Activated CD4-positive, alpha-beta memory T cell treated with anti-CD3 and anti-CD28 coated beads, Interleukin-2, amount 10 ng/mL, durations not matched to agents 7 days and 5 days (primary cell): ENCODE measurements at regions not wholly inside any gene's neighbourhood (a gene's known extent, or its start where the extent isn't known, plus 50 kb on each side); places are given as distances from the start of the nearest gene placed in this dataset.
"Not testable (repeated sequence)": the region's sequence is repeated elsewhere in the genome, so short reads cannot be mapped to it uniquely, and the experiment has no call there.

Experiments used
- CTCF ChIA-PET: fragments of 350-600 bp; sonication (Branson Sonifier 250); formaldehyde crosslinking; loops from one replicate; lab custom pipeline; 2021; ENCODE audit warnings: antibody characterized with exemption, inconsistent platforms; lab: Charles Lee
- POLR2A ChIA-PET: fragments of 350-600 bp; sonication (Branson Sonifier 250); formaldehyde crosslinking; loops from one replicate; lab custom pipeline; 2021; ENCODE audit warnings: antibody characterized with exemption; lab: Charles Lee
- DNase-seq: peaks from one replicate; pipeline ENCODE4 v3.0.0-alpha.2; 2020
- H3K27ac Mint-ChIP-seq: one replicate; pipeline ENCODE4 v1.8.0; 2021; ENCODE audit warnings: mild to moderate bottlenecking, mixed read lengths
- H3K27me3 Mint-ChIP-seq: one replicate; pipeline ENCODE4 v1.8.0; 2021; ENCODE audit warnings: mixed read lengths
- H3K36me3 Mint-ChIP-seq: one replicate; pipeline ENCODE4 v1.8.0; 2021; ENCODE audit warnings: low read depth, mixed read lengths
- H3K4me1 Mint-ChIP-seq: one replicate; pipeline ENCODE4 v1.8.0; 2021; ENCODE audit warnings: mixed read lengths
- H3K4me3 Mint-ChIP-seq: one replicate; pipeline ENCODE4 v1.8.0; 2021; ENCODE audit warnings: mild to moderate bottlenecking, mixed read lengths
- H3K9me3 Mint-ChIP-seq: one replicate; pipeline ENCODE4 v1.8.0; 2021; ENCODE audit warnings: mixed read lengths

GRCh38 chr7:119888251-119888650 lies 384.7 kb upstream of the KCND2 start:
- H3K4me1 Mint-ChIP-seq, result no peaks in the 10 kb centered on the region
- ChIA-PET CTCF (no interaction called here), POLR2A (no interaction called here)
- no peak overlapping the region for H3K4me3 Mint-ChIP-seq
- no peak overlapping the region for H3K27ac Mint-ChIP-seq
- no peak for DNase-seq
- peaks cover 12% of the 10 kb centered on the region for H3K9me3 Mint-ChIP-seq
- H3K36me3 Mint-ChIP-seq, result no peaks in the 10 kb centered on the region
- no peaks in the 10 kb centered on the region for H3K27me3 Mint-ChIP-seq

- no peaks in the 10 kb centered on the region for H3K27me3 Mint-ChIP-seq
- H3K36me3 Mint-ChIP-seq, result no peaks in the 10 kb centered on the region
- no peak overlapping the region for H3K4me3 Mint-ChIP-seq
- POLR2A ChIA-PET, result no interaction called here
- DNase-seq, result no peak
- CTCF ChIA-PET, result no interaction called here
- peaks cover 11% of the 10 kb centered on the region for H3K9me3 Mint-ChIP-seq
- H3K4me1 Mint-ChIP-seq, result no peaks in the 10 kb centered on the region
- H3K27ac Mint-ChIP-seq, result no peak overlapping the region
Measured at GRCh38 chr7:119890631-119891030, 382.3 kb upstream of the KCND2 start.

- Mint-ChIP-seq H3K36me3 (no peaks in the 10 kb centered on the region), H3K4me3 (no peak overlapping the region), H3K27me3 (no peaks in the 10 kb centered on the region), H3K27ac (no peak overlapping the region), H3K4me1 (no peaks in the 10 kb centered on the region), H3K9me3 (peaks cover 16% of the 10 kb centered on the region)
- DNase-seq, result no peak
- ChIA-PET CTCF (no interaction called here), POLR2A (no interaction called here)
Measured at GRCh38 chr7:119895320-119895719, 377.7 kb upstream of the KCND2 start.

GRCh38 chr7:119896386-119896785 lies 376.6 kb upstream of the KCND2 start:
- ChIA-PET CTCF (no interaction called here), POLR2A (no interaction called here)
- Mint-ChIP-seq H3K27ac (no peak overlapping the region), H3K27me3 (no peaks in the 10 kb centered on the region), H3K9me3 (peaks cover 16% of the 10 kb centered on the region), H3K4me1 (no peaks in the 10 kb centered on the region), H3K36me3 (no peaks in the 10 kb centered on the region), H3K4me3 (no peak overlapping the region)
- no peak for DNase-seq

GRCh38 chr7:119900996-119901672 lies 371.8 kb upstream of the KCND2 start:
- H3K27ac Mint-ChIP-seq, result no peak overlapping the region
- H3K27me3 Mint-ChIP-seq, result no peaks in the 10 kb centered on the region
- no peaks in the 10 kb centered on the region for H3K4me1 Mint-ChIP-seq
- H3K9me3 Mint-ChIP-seq, result peaks cover 11% of the 10 kb centered on the region
- no peak overlapping the region for H3K4me3 Mint-ChIP-seq
- CTCF ChIA-PET, result no interaction called here
- no peak for DNase-seq
- POLR2A ChIA-PET, result no interaction called here
- no peaks in the 10 kb centered on the region for H3K36me3 Mint-ChIP-seq

DNA sequence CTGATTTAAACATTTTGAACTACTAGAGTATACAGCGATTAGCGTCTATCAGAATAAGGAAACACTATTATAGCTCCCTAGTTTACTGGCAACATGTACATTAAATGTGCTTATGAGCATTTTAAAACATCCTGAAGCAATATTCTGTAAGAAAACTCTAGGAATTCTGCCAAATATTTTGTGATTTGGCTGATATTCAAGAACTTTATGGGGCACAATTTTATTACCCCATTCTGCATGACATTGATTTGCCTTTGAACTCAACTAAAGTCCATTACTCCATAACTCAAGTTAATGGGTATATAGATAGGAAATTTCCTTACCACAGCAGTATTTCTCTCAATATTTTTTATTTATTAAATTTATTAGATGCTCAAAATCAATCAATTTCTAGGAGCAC lies 369.9 kb upstream of the KCND2 start:
- Mint-ChIP-seq H3K4me3 (no peak overlapping the region), H3K9me3 (peaks cover 14% of the 10 kb centered on the region), H3K27ac (no peak overlapping the region), H3K36me3 (no peaks in the 10 kb centered on the region), H3K4me1 (no peaks in the 10 kb centered on the region), H3K27me3 (no peaks in the 10 kb centered on the region)
- POLR2A ChIA-PET, result no interaction called here
- CTCF ChIA-PET, result no interaction called here
- no peak for DNase-seq

DNA sequence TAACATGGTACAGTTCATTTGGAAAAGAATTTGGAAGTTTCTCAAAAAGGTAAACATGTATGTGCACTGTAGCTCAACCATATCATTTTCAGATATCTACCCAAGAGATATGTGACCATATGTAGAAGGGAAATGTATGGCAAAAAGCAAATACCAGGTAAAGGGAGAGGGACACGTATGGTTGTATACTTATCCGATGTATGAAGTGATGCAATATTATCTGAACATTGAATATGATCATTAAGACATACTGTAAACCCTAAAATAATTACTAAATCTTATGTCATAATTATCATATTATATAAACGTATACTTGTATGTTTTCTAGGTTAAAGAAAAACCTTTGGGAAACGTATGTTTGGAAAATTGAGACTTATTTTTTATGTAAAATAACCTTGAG lies 367.5 kb upstream of the KCND2 start:
- Mint-ChIP-seq H3K36me3 (no peaks in the 10 kb centered on the region), H3K9me3 (peaks cover 14% of the 10 kb centered on the region), H3K27ac (no peak overlapping the region), H3K27me3 (no peaks in the 10 kb centered on the region), H3K4me3 (no peak overlapping the region), H3K4me1 (no peaks in the 10 kb centered on the region)
- ChIA-PET POLR2A (no interaction called here), CTCF (no interaction called here)
- no peak for DNase-seq

GRCh38 chr7:119908948-119909347 lies 364.0 kb upstream of the KCND2 start:
- H3K4me3 Mint-ChIP-seq, result no peak overlapping the region
- no peak for DNase-seq
- H3K36me3 Mint-ChIP-seq, result no peaks in the 10 kb centered on the region
- H3K4me1 Mint-ChIP-seq, result no peaks in the 10 kb centered on the region
- peaks cover 16% of the 10 kb centered on the region for H3K9me3 Mint-ChIP-seq
- H3K27me3 Mint-ChIP-seq, result no peaks in the 10 kb centered on the region
- H3K27ac Mint-ChIP-seq, result no peak overlapping the region
- ChIA-PET POLR2A (no interaction called here), CTCF (no interaction called here)

GRCh38 chr7:119914119-119914518 lies 358.9 kb upstream of the KCND2 start:
- H3K4me3 Mint-ChIP-seq, H3K4me1 Mint-ChIP-seq, H3K36me3 Mint-ChIP-seq, DNase-seq, POLR2A ChIA-PET, CTCF ChIA-PET, H3K27ac Mint-ChIP-seq, H3K27me3 Mint-ChIP-seq: not testable (repeated sequence)
- peaks cover 11% of the 10 kb centered on the region for H3K9me3 Mint-ChIP-seq

GRCh38 chr7:119916501-119916900 lies 356.5 kb upstream of the KCND2 start:
- H3K27me3 Mint-ChIP-seq, result no peaks in the 10 kb centered on the region
- H3K4me1 Mint-ChIP-seq, result no peaks in the 10 kb centered on the region
- peaks cover 9% of the 10 kb centered on the region for H3K9me3 Mint-ChIP-seq
- POLR2A ChIA-PET, result no interaction called here
- no peak overlapping the region for H3K4me3 Mint-ChIP-seq
- no peak overlapping the region for H3K27ac Mint-ChIP-seq
- H3K36me3 Mint-ChIP-seq, result no peaks in the 10 kb centered on the region
- DNase-seq, result no peak
- CTCF ChIA-PET, result no interaction called here

GRCh38 chr7:119918185-119918584 lies 354.8 kb upstream of the KCND2 start:
- POLR2A ChIA-PET, result no interaction called here
- CTCF ChIA-PET, result no interaction called here
- no peak overlapping the region for H3K4me3 Mint-ChIP-seq

DNA sequence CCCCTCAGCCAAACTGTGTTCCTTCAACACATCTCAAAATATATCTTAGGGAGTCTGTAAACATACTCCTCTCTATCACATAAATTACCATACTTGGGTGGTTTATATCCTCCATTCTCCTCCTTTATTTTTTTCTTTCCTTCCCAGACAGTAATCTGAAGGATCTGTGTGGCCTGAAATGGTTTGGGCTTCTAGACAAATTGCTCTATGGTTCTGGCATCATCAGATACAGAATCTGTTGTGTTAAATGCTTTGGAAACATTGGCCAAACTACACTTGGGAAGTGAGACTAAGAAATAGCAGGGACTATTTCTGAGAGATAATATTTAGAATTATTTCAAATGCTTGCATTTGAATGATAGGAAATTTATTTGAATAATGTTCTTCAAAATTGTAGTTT lies 353.0 kb upstream of the KCND2 start:
- ChIA-PET POLR2A (no interaction called here), CTCF (no interaction called here)
- Mint-ChIP-seq H3K4me1 (no peaks in the 10 kb centered on the region), H3K27me3 (no peaks in the 10 kb centered on the region), H3K27ac (no peak overlapping the region), H3K4me3 (no peak overlapping the region), H3K36me3 (no peaks in the 10 kb centered on the region), H3K9me3 (peaks cover 5% of the 10 kb centered on the region)
- DNase-seq, result no peak

More at GRCh38 chr7:119918185-119918584, 354.8 kb upstream of the KCND2 start:
- DNase-seq, result no peak
- Mint-ChIP-seq H3K27ac (no peak overlapping the region), H3K36me3 (no peaks in the 10 kb centered on the region), H3K27me3 (no peaks in the 10 kb centered on the region), H3K4me1 (no peaks in the 10 kb centered on the region), H3K9me3 (peaks cover 9% of the 10 kb centered on the region)

DNA sequence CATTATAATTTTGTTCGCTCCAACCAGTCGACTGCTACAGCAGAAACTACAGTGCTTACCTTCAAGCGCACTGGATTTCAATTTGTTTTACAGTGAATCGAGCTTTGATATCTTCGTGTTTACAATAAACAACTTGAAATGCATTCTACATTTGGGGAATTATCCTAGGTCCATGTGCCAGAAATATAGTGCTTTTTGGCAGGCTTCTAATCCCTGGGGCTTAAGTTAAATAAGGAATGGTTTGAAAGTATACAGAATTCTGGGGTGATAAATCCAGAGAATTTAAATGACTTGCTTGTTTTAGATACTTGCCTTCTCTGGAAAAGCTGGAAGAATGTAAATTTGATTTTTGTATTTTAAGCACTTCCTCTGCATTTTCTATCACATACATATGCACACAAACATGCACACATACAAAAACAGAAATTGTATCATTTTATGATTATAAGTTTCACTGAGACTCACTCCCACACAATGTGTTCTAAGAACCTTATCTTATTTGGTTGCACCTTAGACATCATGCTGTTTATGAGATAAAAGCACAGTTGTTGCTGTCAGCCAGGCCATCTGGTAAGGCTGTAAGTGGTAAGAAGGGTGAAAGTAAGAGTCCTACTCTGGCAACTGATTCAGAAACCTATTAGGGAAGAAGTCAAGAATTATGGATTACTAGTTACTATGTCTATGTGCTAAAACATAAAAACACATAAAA lies 347.2 kb upstream of the KCND2 start:
- Mint-ChIP-seq H3K36me3 (no peaks in the 10 kb centered on the region), H3K9me3 (no peaks in the 10 kb centered on the region), H3K27me3 (no peaks in the 10 kb centered on the region), H3K4me1 (no peaks in the 10 kb centered on the region), H3K27ac (no peak overlapping the region), H3K4me3 (no peak overlapping the region)
- CTCF ChIA-PET, result no interaction called here
- POLR2A ChIA-PET, result no interaction called here
- no peak for DNase-seq

DNA sequence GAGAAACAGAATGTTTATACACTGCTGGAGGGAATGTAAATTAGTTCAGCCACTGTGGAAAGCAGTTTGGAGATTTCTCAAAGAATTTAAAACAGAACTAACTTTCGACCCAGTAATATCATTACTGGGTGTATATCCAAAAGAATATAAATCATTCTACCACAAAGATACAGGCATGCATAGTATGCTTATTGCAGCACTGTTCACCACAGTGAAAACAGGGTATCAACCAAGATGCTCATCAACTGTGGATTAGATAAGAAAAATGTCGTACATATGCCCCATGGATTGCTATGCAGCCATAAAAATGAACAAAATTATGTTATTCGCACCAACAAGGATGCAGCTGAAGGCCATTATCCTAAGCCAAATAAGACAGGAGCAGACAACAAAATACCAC lies 343.1 kb upstream of the KCND2 start:
- H3K9me3 Mint-ChIP-seq, result peaks cover 2% of the 10 kb centered on the region
- H3K27ac Mint-ChIP-seq, result no peak overlapping the region
- no peaks in the 10 kb centered on the region for H3K27me3 Mint-ChIP-seq
- ChIA-PET CTCF (no interaction called here), POLR2A (no interaction called here)
- no peak for DNase-seq
- no peak overlapping the region for H3K4me3 Mint-ChIP-seq
- no peaks in the 10 kb centered on the region for H3K4me1 Mint-ChIP-seq
- no peaks in the 10 kb centered on the region for H3K36me3 Mint-ChIP-seq
